GM12864 (cell line): ENCODE measurements at regions not wholly inside any gene's neighbourhood (a gene's known extent, or its start where the extent isn't known, plus 50 kb on each side); places are given as distances from the start of the nearest gene placed in this dataset.
"Not testable (repeated sequence)": the region's sequence is repeated elsewhere in the genome, so short reads cannot be mapped to it uniquely, and the experiment has no call there.

Source experiments
- DNase-seq: peaks from one replicate; pipeline ENCODE4 v3.0.0-alpha.2; 2011; ENCODE audit warnings: low read depth
- H3K4me3 ChIP-seq: 2 replicates; pipeline ENCODE4 v1.5.1; 2011; ENCODE audit warnings: mild to moderate bottlenecking, low read depth, low read length, control low read depth
- CTCF ChIP-seq: IDR thresholded peaks from 2 replicates; pipeline ENCODE4 v1.5.1; 2011; ENCODE audit warnings: low read depth, mild to moderate bottlenecking, moderate library complexity, low read length, control low read depth, inconsistent platforms; ENCODE audit errors: missing control alignments

GRCh38 chr2:224099861-224100643 lies 61.0 kb upstream of the SERPINE2 start:
- no peak for TF ChIP-seq CTCF
- no peak overlapping the region for H3K4me3 ChIP-seq
- no peak for DNase-seq

GRCh38 chr2:224098481-224099230 lies 59.6 kb upstream of the SERPINE2 start:
- no peak for TF ChIP-seq CTCF
- DNase-seq, result no peak
- no peak overlapping the region for H3K4me3 ChIP-seq

- no peak overlapping the region for H3K4me3 ChIP-seq
- no peak for TF ChIP-seq CTCF
- DNase-seq, result no peak
Measured at GRCh38 chr2:224094413-224094812, 55.3 kb upstream of the SERPINE2 start.

GRCh38 chr2:224091671-224092070 lies 52.6 kb upstream of the SERPINE2 start:
- not testable (repeated sequence) for DNase-seq, H3K4me3 ChIP-seq

GRCh38 chr2:224089606-224090005 lies 50.5 kb upstream of the SERPINE2 start:
- not testable (repeated sequence) for DNase-seq, H3K4me3 ChIP-seq
